IPS-20b (cell line): ENCODE measurements at regions not wholly inside any gene's neighbourhood (a gene's known extent, or its start where the extent isn't known, plus 50 kb on each side); places are given as distances from the start of the nearest gene placed in this dataset.
"Not testable (repeated sequence)": the region's sequence is repeated elsewhere in the genome, so short reads cannot be mapped to it uniquely, and the experiment has no call there.

Source experiments
- H3K27ac ChIP-seq: one replicate; pipeline ENCODE4 v1.5.1; 2013; ENCODE audit warnings: low read length
- H3K27me3 ChIP-seq: 2 replicates; pipeline ENCODE4 v1.6.1; 2013; ENCODE audit warnings: mild to moderate bottlenecking, low read length, inconsistent platforms; ENCODE audit not compliant: insufficient read depth
- H3K36me3 ChIP-seq: 2 replicates; pipeline ENCODE4 v1.6.1; 2013; ENCODE audit warnings: low read depth, mild to moderate bottlenecking, inconsistent platforms, low read length, moderate library complexity; ENCODE audit not compliant: insufficient read depth
- H3K4me1 ChIP-seq: 2 replicates; pipeline ENCODE4 v1.6.1; 2013; ENCODE audit warnings: mild to moderate bottlenecking, control low read depth, inconsistent platforms, low read length, moderate library complexity; ENCODE audit not compliant: insufficient read depth
- H3K4me3 ChIP-seq: 2 replicates; pipeline ENCODE4 v1.5.1; 2013; ENCODE audit warnings: mild to moderate bottlenecking, low read length, inconsistent platforms
- H3K9ac ChIP-seq: 2 replicates; pipeline ENCODE4 v1.6.1; 2013; ENCODE audit warnings: low read depth, mild to moderate bottlenecking, inconsistent platforms, low read length, moderate library complexity
- H3K9me3 ChIP-seq: 2 replicates; pipeline ENCODE4 v1.6.1; 2013; ENCODE audit warnings: mild to moderate bottlenecking, low read depth, low read length, inconsistent platforms; ENCODE audit not compliant: insufficient read depth

DNA sequence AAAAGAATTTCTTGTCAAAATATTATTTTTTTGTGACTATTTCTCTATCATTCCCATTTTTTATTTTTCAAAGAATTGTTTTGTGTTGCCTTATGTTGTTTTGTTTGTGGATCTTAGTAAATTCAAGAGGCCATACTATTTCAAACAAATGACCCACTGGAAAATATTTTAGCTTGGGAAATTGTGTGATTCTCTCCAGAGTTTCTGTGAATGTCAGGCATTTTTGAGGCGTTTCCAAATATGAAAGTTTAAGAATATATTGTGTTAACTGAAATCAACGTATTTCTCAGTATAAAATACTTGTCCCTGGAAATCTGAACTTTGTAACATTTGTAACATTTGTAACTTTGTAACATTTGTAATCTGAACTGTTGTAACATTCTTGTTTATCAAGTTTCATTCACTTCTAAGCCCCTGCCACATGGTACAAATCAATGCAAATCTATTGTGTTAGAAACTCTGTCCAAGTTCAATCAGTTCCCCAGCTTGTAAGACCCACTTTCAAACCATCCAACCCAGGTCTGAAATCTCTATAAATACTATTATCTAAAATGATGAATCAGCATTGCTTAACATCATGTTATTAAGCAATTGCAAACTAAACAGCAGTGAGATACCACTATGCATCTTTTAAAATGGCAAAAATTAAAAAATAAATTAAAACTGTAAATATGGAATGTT is 465.4 kb upstream of the GRID2 start:
- no peaks in the 10 kb centered on the region for H3K36me3 ChIP-seq
- H3K27me3 ChIP-seq: no peaks in the 10 kb centered on the region
- H3K4me1 ChIP-seq: no peaks in the 10 kb centered on the region
- no peak overlapping the region for H3K4me3 ChIP-seq
- H3K27ac ChIP-seq: no peak overlapping the region
- no peak overlapping the region for H3K9ac ChIP-seq
- H3K9me3 ChIP-seq: no peaks in the 10 kb centered on the region

- H3K27me3 ChIP-seq: no peaks in the 10 kb centered on the region
- H3K27ac ChIP-seq: no peak overlapping the region
- H3K4me3 ChIP-seq: no peak overlapping the region
- no peaks in the 10 kb centered on the region for H3K9me3 ChIP-seq
- H3K9ac ChIP-seq: no peak overlapping the region
- H3K4me1 ChIP-seq: no peaks in the 10 kb centered on the region
- no peaks in the 10 kb centered on the region for H3K36me3 ChIP-seq
These were observed 463.4 kb upstream of the GRID2 start for GRCh38 chr4:91840359-91840758.

DNA sequence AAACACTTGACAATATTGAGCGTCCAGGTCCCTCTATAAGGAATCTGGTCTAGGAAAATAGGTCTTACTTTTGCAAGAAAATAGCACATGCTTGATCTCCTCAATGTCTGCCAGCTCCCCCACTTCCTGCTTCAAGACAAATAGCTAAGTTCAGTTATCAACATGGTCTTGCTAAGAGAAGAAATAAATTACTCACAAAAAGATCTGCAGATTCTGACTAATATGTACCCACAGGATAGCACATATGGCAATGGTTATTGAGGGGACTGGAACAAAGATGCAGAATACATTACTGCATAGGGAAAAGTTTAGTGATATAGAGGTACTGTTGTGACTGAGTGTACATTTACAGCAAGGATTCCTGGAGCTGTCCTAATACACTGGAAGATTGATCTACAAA is 457.5 kb upstream of the GRID2 start:
- no peaks in the 10 kb centered on the region for H3K4me1 ChIP-seq
- no peaks in the 10 kb centered on the region for H3K9me3 ChIP-seq
- no peak overlapping the region for H3K4me3 ChIP-seq
- no peaks in the 10 kb centered on the region for H3K27me3 ChIP-seq
- no peak overlapping the region for H3K9ac ChIP-seq
- no peaks in the 10 kb centered on the region for H3K36me3 ChIP-seq
- H3K27ac ChIP-seq: no peak overlapping the region

- Histone ChIP-seq H3K36me3 (no peaks in the 10 kb centered on the region), H3K4me1 (no peaks in the 10 kb centered on the region), H3K9me3 (no peaks in the 10 kb centered on the region), H3K9ac (no peak overlapping the region), H3K27me3 (no peaks in the 10 kb centered on the region), H3K27ac (no peak overlapping the region), H3K4me3 (no peak overlapping the region)
These were observed 452.3 kb upstream of the GRID2 start for GRCh38 chr4:91851456-91851855.

GRCh38 chr4:91887926-91888325 is 415.8 kb upstream of the GRID2 start:
- Histone ChIP-seq H3K27me3 (no peaks in the 10 kb centered on the region), H3K36me3 (no peaks in the 10 kb centered on the region), H3K9ac (no peak overlapping the region), H3K4me3 (no peak overlapping the region), H3K4me1 (no peaks in the 10 kb centered on the region), H3K9me3 (no peaks in the 10 kb centered on the region), H3K27ac (no peak overlapping the region)

DNA sequence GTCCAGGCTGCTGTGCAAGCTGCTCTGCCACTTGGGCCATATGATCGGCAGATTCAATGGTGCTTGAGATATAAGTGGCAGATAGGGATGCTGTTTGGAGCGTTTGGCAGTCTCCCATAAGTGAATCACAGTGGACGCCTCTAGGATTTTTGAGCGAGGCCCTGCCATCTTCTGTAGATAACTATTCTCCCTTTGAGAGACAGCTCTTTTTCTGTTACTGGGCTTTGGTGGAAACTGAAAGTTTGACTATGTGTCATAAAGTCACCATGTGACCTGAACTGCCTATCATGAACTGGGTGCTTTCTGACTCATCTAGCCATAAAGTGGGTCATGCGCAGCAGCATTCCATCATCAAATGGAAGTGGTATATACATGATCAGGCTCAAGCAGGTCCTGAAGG is 412.5 kb upstream of the GRID2 start:
- not testable (repeated sequence) for H3K27ac ChIP-seq, H3K4me1 ChIP-seq, H3K9me3 ChIP-seq, H3K27me3 ChIP-seq, H3K4me3 ChIP-seq, H3K36me3 ChIP-seq, H3K9ac ChIP-seq

DNA sequence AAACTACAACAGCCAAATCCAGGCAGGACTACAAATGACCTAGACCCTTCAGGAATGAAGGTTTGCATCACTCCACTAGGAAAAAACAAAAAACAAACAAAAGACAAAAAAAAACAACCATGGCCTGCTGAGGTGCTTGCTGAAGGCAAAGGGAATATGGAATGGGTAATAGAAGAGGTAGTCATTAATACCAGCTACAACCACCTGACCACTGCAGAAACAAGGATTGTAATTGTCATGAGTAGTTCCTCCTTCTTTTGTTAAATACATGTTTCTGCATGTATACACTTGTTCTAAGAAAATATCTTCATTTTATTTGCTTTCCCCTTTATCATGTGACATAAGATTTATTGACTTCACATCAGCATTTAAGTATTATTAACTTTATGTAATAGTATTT is 409.8 kb upstream of the GRID2 start:
- no peaks in the 10 kb centered on the region for H3K27me3 ChIP-seq
- H3K4me3 ChIP-seq: no peak overlapping the region
- H3K27ac ChIP-seq: no peak overlapping the region
- no peaks in the 10 kb centered on the region for H3K4me1 ChIP-seq
- H3K9me3 ChIP-seq: no peaks in the 10 kb centered on the region
- H3K9ac ChIP-seq: no peak overlapping the region
- no peaks in the 10 kb centered on the region for H3K36me3 ChIP-seq

DNA sequence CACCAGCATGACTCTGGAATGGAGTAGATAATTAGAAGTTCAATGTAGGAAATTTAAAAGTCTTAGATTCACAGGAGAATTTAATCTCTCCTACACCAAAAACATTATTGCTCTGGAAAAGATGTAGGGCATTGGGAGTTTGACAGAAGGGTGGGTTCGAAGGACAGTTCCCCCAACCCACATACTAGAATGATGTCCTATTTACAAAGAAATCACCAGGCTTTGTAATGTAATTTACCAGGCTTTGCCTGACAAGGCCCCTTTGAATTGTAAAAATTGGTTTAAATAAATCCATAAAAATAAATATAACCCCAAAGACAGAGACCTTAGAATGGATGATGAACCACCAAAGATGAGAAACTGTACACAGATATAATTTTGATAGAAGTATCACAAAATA is 399.2 kb upstream of the GRID2 start:
- H3K9ac ChIP-seq: no peak overlapping the region
- H3K4me3 ChIP-seq: peak overlapping the region; percentile 18; the same call in 1 of the 2 replicates
- H3K4me1 ChIP-seq: peaks cover 11% of the 10 kb centered on the region
- no peak overlapping the region for H3K27ac ChIP-seq
- no peaks in the 10 kb centered on the region for H3K36me3 ChIP-seq
- H3K9me3 ChIP-seq: no peaks in the 10 kb centered on the region
- H3K27me3 ChIP-seq: no peaks in the 10 kb centered on the region

DNA sequence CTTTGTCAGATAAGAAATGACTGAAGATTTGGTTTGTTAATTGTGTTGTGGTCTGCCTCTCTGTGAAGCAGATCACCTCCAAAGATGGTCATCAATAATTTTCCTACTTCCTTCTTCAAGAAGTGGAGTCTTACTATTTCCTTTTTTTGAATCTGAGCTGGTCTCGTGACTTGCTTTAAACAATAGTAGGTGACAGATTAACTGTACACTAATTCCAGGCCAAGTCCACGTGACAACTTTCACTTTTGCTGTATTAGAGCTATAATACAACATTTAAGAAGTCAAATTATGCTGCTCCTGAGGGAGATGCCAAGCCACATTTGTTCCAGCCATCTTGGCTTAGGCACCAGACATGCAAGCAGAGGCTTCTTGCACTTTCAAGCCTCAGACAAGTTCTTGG is 393.8 kb upstream of the GRID2 start:
- Histone ChIP-seq H3K9ac (no peak overlapping the region), H3K4me3 (no peak overlapping the region), H3K4me1 (no peaks in the 10 kb centered on the region; the same call in 1 of the 2 replicates), H3K9me3 (no peaks in the 10 kb centered on the region), H3K27ac (no peak overlapping the region), H3K27me3 (no peaks in the 10 kb centered on the region), H3K36me3 (no peaks in the 10 kb centered on the region)

DNA sequence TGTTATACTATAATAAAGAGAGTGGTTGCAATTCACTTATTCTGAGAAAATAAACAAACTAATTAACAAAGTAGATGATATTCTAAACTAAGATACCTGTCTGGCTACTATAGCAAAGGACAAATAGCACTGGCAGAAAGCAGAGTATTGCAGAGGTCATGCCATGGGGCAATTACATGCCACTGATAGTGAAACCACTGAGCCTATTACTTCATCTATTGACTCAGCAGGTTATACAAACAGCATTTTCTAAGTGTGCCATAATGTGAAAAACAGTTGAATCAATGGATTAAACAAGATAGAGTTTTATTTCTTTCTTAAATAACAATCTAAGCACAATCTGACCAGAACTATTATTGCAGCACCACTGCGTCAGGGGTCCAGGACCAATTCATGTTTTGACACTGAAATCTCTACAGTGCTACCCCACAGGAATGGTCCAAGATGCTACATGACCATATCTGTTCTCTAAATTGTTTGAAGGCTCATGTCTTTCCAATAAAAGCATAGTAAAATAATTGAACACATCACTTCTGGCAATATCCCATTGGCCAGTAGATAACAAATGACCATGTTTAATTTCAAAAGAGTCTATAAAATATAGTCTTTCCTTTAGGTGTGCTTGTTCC is 389.5 kb upstream of the GRID2 start:
- Histone ChIP-seq H3K27me3 (no peaks in the 10 kb centered on the region), H3K36me3 (no peaks in the 10 kb centered on the region), H3K9me3 (no peaks in the 10 kb centered on the region), H3K4me3 (no peak overlapping the region), H3K27ac (no peak overlapping the region), H3K4me1 (no peaks in the 10 kb centered on the region), H3K9ac (no peak overlapping the region)

DNA sequence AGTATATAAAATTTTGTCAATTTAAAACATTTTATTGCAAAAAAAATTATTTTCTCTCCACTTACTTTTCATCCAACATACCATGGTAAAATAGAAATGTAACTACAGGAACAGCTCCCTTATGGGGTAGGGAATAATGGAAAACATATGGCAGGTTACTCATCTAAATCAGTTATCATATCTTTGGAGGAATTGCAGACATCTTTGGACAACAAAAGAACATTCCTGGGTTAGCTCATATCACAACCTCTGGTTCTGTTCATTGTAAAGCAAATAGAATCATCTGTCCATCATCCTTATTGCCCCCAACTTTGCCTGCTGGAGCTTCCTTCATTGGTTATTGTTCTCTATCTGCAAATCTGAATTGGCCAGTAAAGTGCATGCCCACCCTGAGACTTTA is 387.5 kb upstream of the GRID2 start:
- no peaks in the 10 kb centered on the region for H3K4me1 ChIP-seq
- no peaks in the 10 kb centered on the region for H3K27me3 ChIP-seq
- H3K27ac ChIP-seq: no peak overlapping the region
- H3K9ac ChIP-seq: no peak overlapping the region
- no peak overlapping the region for H3K4me3 ChIP-seq
- H3K9me3 ChIP-seq: no peaks in the 10 kb centered on the region
- H3K36me3 ChIP-seq: no peaks in the 10 kb centered on the region

GRCh38 chr4:91924625-91925024 is 379.1 kb upstream of the GRID2 start:
- no peaks in the 10 kb centered on the region for H3K27me3 ChIP-seq
- H3K9ac ChIP-seq: no peak overlapping the region
- H3K9me3 ChIP-seq: peaks cover 8% of the 10 kb centered on the region
- H3K36me3 ChIP-seq: no peaks in the 10 kb centered on the region
- no peaks in the 10 kb centered on the region for H3K4me1 ChIP-seq
- H3K27ac ChIP-seq: no peak overlapping the region
- H3K4me3 ChIP-seq: no peak overlapping the region
